HL-60 (cell line): ENCODE measurements at regions not wholly inside any gene's neighbourhood (a gene's known extent, or its start where the extent isn't known, plus 50 kb on each side); places are given as distances from the start of the nearest gene placed in this dataset.

Source experiments
- DNase-seq, 2 experiments: peaks; one replicate each; pipeline ENCODE4 v3.0.0-alpha.2; 2010 to 2020; ENCODE audit warnings: low read depth in 1 of 2, low spot score in 1 of 2
- H3K27ac ChIP-seq: fragments of 250-450 bp; sonication (Bioruptor Pico); replicated peaks from 2 replicates; pipeline ENCODE4 v1.5.1; 2020; ENCODE audit warnings: mild to moderate bottlenecking, moderate library complexity
- H3K27me3 ChIP-seq: fragments of 250-450 bp; sonication (Bioruptor Pico); 2 replicates; pipeline ENCODE4 v1.5.1; 2021; ENCODE audit warnings: mild to moderate bottlenecking, moderate library complexity; ENCODE audit not compliant: insufficient read depth, poor library complexity, severe bottlenecking
- H3K4me3 ChIP-seq: replicated peaks from 2 replicates; pipeline ENCODE4 v1.5.1; 2011; ENCODE audit warnings: mild to moderate bottlenecking, control low read depth, low read length; ENCODE audit not compliant: insufficient read depth
- CTCF ChIP-seq: IDR thresholded peaks from one replicate; pipeline ENCODE4 v1.5.1; 2011; ENCODE audit warnings: low read length, control low read depth, inconsistent platforms; ENCODE audit not compliant: insufficient read depth
- GABPA ChIP-seq: IDR thresholded peaks from 2 replicates; pipeline ENCODE4 v1.6.1; 2012; ENCODE audit warnings: low read depth
- POLR2AphosphoS5 ChIP-seq: IDR thresholded peaks from 2 replicates; pipeline ENCODE4 v1.6.1; 2012; ENCODE audit warnings: low read depth
- REST ChIP-seq: IDR thresholded peaks from 2 replicates; pipeline ENCODE4 v1.6.1; 2012; ENCODE audit warnings: low read depth; ENCODE audit not compliant: insufficient replicate concordance
- SPI1 ChIP-seq: IDR thresholded peaks from 2 replicates; pipeline ENCODE4 v1.6.1; 2012; ENCODE audit warnings: low read depth, mild to moderate bottlenecking, borderline replicate concordance

GRCh38 chr11:112555491-112556364 is 295.1 kb upstream of the PLET1 start:
- TF ChIP-seq REST (no peak), POLR2AphosphoS5 (no peak), CTCF (peak; percentile 40), GABPA (no peak)
- no peak overlapping the region for H3K4me3 ChIP-seq
- DNase-seq: peak; percentile 4 to 49
- H3K27me3 ChIP-seq: no peaks in the 10 kb centered on the region
- no peak overlapping the region for H3K27ac ChIP-seq

- Histone ChIP-seq H3K27ac (no peak overlapping the region), H3K27me3 (no peaks in the 10 kb centered on the region), H3K4me3 (no peak overlapping the region)
- no peak for DNase-seq
- TF ChIP-seq POLR2AphosphoS5 (no peak), SPI1 (no peak), GABPA (no peak), CTCF (no peak)
These were observed 298.0 kb upstream of the PLET1 start for GRCh38 chr11:112558691-112559090.

- H3K4me3 ChIP-seq: no peak overlapping the region
- DNase-seq: no peak
- TF ChIP-seq POLR2AphosphoS5 (no peak), CTCF (no peak), SPI1 (no peak), REST (no peak), GABPA (no peak)
- no peaks in the 10 kb centered on the region for H3K27me3 ChIP-seq
- H3K27ac ChIP-seq: no peak overlapping the region
These were observed 303.1 kb upstream of the PLET1 start for GRCh38 chr11:112563808-112564207.
